ENCODE measurements at regions not wholly inside any gene's neighbourhood (a gene's known extent, or its start where the extent isn't known, plus 50 kb on each side); places are given as distances from the start of the nearest gene placed in this dataset.
A peak's percentile ranks its signal among the peaks of the same experiment; 100 is the strongest.

DNA sequence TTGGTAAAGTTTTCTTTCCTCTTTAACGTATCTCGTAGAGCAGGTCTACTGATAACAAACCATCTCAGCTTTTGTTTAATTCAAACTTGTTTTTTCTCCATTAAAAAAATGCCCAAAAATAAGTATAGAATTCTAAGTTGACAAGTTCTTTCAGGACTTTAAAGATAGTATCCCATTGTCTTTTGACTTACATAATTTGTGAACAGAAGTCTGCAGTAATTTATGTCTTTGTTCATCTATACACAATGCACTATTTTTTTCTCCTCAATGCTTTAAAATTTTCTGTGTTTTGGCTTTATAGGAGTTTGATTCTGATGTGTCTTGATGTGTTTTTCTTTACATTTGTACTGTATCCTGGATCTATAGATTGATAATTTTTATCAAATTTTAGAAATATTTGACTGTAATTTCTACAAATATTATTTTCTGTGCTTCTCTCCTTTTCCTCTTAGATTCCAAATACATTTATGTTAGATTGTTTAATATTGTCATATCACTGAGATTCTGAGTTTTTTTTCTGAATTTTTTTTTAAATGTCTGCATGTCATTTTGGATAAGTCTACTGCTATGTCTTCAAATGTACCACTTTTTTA, 143.3 kb downstream of the FTCDNL1 start:
- DNase-seq (ENCODE audit: low read depth in 3 of 3) = no peak

DNA sequence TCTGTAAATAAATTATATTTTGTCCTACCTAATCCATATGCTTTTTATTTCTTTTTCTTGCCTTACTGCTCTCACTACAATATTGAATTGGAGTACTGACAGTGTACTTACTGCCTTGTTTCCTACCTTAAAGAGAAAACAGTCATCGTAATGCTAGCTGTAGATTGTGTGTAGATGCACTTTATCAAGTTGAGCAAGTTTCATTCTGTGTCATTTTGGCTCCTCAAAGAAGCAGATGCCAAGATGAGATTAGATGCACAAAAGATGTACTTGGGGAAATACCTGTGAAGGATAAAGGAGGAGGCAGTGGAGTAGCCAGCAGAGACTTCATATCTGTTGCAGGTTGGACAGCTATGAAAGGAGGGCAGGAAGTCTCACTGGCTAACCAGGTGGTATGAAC, 145.5 kb downstream of the FTCDNL1 start:
- no peak for DNase-seq (ENCODE audit: low read depth in 3 of 3)

DNA sequence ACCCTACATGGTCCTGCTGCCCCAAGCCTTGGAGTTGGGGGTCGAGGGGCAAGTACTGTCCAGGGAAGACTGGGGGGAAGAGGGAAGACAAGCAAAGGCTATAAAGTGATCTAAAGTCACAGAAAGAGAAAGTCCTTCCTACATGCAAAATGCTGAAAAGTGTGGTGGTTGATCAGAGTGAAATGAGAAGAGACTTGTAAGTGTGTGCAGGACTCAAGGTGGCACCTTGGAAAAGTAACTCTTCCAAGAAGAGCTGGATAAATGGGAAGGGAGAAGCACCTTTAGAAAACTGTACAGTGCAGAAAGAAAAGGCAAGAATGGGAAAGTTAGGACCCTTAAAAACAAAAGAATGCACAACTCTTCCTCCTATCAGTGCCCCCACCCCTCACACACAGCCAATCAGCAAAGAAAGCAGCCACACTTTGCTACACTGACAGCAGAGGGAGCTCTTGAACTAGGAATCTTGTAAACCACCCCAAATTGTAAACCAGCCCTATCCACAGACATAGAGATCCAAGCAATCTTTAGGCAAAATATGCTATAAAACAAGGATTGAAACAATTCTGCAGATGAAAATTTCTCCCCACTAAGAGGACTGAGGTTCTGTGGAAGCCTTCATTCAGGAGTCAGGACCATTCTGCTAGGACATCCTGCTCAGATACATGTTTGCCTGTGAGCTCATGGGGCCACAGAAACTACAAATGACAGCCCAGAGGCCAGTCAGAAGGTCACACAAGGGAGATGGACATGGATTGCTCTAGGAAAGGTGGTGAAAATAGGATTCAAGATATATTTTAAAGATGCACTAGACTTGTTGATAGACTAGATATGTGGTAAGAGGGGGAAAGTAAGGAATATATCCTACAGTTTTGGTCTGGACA, 146.4 kb downstream of the FTCDNL1 start:
- peak in 1 of 3 donors; percentile 4 for DNase-seq (ENCODE audit: low read depth in 3 of 3)

DNA sequence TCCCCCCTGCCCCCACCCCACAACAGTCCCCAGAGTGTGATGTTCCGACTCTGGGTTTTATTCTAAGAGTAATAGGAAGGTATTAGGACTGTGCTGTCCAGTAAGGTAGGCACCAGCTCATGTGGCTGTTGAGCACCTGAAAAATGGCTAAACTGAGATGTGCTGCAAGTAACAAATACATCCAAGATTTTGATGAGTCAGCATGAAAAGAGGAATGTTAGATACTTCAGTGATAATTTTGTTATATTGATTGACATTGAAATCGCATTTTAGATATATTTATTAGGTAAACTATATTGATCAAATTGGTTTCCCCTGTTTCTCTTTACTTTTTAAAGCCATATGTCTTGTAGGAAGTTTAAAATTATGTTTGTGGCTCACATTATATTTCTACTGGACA, 147.8 kb downstream of the FTCDNL1 start:
- DNase-seq (ENCODE audit: low read depth in 3 of 3) = no peak

DNA sequence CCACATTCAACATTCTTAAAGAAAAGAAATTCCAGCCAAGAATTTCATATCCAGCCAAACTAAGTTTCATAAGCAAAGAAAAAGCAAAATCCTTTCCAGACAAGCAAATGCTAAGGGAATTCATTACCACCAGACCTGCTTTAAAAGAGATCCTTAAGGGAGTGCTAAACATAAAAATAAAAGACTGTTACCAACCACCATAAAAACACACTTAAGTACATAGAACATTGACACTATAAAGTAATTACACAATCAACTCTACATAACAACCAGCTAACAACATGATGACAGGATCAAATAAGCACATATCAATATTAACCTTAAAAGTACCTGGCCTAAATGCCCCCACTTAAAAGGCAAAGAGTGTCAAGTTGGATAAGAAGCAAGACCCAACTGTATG, 153.5 kb downstream of the FTCDNL1 start:
- no peak for DNase-seq (ENCODE audit: low read depth in 3 of 3)

DNA sequence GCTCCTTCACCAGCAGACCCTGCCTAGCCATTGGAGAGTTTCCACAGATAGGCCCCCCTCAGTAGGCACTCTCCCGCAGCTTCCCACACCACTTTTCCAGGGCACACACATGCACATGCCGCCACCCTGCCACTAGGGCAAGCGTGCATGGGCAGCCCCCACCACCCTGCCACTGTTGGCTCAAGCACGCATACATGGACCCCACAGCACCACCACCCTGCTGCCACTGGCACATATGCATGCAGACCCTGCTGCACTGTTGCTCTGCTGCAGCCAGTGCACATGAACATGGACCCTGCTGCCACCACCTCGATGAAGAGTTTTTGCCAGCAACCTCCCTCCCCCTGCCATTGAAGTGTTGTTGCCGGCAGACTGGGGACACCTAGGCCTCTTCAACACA, 154.9 kb downstream of the FTCDNL1 start:
- DNase-seq (ENCODE audit: low read depth in 3 of 3) = no peak

DNA sequence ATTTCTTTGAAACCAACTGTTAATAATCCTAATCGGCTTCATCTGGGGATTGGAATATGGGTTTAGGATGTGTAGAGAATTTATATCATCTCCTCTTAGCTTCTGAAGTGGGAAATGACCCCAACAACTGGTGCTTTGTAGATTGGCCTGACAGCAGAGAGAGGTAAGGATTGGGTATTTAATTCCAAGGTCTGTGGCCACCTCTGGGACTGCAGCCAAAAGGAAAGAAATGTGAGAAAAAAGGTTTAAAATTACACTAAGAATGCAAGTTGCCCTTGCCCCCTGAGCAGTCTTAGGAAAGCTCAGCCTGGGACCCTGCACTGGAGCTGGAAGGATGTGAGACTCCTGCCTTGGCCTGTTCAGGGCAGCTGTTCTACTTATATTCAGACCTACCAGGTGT, 157.1 kb downstream of the FTCDNL1 start:
- DNase-seq (ENCODE audit: low read depth in 3 of 3) = no peak

DNA sequence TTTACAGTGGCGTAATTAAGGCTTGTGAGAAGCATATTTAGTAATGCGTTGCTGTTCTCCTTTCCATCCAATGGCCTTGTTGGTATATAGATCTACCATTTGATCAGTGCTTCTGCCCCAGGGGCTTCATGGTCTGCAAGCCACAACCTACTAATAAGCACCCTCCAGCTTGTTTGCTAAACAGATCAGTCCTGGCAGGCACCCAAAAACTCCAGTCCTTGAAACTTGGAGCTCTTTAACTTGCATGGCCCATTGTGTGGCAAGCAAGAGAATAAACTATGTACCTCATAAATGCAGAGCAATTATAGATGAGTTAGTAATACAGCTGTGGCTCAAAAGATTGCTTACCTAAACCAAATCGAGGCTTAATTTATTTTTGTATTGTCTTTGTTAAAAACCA, 158.5 kb downstream of the FTCDNL1 start:
- DNase-seq (ENCODE audit: low read depth in 3 of 3) = no peak

DNA sequence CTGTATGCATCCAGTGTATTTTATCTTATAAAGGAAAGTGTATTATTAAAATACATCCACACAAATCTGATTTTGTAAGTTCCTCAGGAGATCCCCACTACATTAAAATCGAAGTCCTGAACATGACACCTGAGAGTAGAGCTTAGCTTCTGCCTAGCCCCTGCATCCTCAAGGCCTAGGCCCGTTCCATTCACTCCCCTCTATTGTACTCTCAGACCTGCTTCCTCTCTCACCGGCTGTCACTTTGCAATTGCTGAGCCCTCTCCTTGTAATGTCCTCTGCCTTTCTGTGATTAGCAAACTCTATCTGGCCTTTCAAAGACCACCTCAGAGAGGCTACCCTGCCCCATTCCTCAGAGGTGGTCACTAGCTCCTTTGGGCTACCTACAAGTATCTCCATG, 160.8 kb downstream of the FTCDNL1 start:
- no peak for DNase-seq (ENCODE audit: low read depth in 3 of 3)

DNA sequence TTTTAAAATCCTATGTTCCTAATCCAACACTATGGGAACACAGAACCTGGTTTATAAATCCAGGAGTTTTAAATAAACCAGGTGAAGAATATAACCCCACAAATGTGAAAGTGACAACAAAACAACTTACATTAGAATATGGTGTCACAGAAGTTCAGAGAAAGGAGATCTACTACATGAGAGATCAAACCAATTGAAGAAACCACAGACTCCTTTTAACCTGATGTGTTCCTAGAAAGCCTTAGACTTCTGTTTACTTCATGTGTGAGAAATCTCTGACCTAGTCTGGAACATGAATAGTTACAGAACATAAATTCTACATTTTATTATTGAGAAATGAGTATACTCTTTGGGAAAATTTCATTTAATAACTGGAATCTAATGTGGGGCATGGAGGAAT, 165.3 kb downstream of the FTCDNL1 start:
- DNase-seq (ENCODE audit: low read depth in 3 of 3) = no peak

DNA sequence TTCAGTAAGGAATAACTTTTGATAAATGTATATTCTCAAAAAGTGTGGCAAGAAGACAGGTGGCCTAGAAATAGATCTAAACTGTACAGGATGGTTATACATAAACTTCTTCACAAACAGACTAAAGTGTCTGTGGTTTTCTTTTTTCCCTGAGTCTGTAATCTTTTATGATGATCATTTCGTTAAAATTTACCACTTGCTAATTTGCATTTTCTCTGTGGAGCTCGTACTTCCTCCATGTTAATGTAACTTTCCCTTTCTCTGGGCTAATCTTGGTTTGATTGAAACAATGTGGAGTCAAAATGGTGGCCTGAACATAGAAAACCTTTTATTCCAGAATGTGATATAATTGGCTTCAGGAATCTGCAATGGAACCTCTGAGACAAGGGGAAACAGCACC, 166.2 kb downstream of the FTCDNL1 start:
- DNase-seq (ENCODE audit: low read depth in 3 of 3) = no peak

DNA sequence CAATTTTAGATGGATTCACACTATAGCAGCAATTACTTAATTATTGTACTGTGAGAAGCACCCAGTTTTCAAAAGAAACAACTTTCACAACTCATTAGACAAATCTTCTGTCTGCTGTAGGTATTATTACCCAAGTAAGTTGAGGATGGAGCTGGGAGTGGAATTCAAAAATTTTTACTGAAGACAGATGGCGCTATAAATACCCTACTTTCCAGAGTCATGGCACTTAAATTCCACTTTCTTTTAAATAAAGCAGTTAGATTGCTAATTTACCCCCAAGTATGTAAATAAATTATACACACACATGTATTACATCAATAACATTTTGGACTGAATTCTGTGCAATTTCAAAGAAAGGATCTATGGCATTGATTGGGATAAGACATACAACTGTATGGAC, 166.8 kb downstream of the FTCDNL1 start:
- no peak for DNase-seq (ENCODE audit: low read depth in 3 of 3)

DNA sequence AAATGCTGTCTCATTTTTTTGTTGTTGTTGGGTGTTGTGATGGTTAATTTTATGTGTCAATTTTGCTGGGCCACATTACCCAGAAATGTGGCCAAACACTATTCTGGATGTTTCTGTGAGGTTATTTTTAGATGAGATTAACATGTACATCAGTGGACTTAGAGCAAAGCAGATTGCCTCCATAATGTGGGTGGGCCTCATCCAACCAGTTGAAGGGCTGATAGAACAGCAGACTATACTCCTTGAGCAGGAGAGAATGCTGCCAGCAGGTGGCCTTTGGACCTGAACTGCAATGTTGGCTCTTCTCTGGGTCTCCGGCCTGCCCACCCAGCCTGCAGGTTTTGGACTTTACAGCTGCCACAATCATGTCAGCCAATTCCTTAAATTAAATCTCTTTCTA, 169.0 kb downstream of the FTCDNL1 start:
- DNase-seq (ENCODE audit: low read depth in 3 of 3) = no peak

DNA sequence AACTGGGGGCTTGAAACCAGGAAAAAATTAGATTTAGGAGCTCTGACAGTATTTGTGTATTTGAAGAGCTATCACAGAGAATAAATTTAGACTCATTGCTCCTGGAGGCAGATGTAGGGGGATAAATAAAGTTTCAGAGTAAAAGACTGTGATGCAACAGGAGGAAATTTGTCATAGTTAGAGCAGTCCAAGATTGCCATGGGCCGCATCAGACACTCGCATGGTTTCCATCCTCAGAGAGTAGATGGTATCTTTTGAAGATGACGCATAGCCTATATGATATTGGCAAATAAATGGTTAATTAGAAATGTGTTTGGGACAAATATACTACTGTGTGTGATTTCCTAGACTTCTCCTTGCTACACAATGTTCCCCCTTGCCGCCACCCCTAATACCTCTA, 170.5 kb downstream of the FTCDNL1 start:
- no peak for DNase-seq (ENCODE audit: low read depth in 3 of 3)

DNA sequence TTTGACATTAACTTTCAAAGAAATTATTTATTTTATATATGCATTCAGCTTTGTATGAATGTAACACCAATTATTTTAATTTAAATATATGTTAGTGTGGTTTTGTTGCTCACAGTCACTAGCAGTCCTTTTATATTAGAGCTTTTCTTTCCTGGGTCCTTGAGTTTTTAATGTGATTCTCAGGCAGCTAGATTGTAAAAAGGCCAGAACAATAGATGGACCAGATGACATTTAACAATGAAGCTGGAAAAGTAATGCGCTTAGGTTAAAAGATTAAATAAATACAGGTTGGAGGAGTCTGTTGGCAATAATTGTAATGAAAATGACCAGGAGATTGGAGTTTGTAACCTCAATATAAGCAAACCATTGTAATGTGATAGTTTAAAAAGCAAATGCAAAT, 171.1 kb downstream of the FTCDNL1 start:
- DNase-seq (ENCODE audit: low read depth in 3 of 3) = no peak

DNA sequence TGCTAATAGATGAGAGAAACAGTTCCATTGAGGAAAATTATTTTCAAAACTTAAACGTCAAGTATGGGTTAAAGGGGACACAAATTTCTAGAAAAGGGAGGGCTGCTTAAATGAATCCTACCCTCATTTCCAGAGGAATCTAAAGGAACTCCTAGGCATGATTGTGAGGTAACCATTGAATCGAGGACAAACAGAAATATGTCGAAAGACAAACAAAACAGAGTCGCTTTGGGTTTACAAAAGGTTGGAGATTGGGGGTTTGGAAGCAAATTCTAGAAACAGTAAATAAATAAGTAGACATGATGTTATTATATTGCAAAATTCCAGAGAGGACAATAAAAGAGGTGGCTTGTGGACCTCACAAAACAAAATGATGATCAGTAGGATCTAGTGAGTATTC, 173.1 kb downstream of the FTCDNL1 start:
- no peak for DNase-seq (ENCODE audit: low read depth in 3 of 3)

DNA sequence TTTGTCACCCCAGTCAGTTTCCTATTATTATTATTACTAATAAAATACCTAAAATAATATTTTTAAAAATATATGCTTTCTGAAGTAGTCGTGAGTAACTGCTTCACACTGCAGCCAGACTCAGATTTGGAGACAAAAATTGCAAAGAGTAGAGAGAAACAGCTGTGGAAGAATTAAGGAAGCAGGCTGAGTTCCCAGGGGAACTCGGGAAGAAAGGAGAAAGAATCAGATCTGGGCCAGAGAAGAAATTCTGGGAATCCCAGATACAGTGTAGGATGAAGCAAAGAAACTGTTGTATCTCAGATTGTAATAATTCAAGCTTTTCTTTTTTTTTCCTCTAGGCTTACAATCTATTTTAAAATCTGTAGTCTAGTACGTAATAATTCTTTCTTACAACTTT, 182.3 kb downstream of the FTCDNL1 start:
- no peak for DNase-seq (ENCODE audit: low read depth in 3 of 3)

DNA sequence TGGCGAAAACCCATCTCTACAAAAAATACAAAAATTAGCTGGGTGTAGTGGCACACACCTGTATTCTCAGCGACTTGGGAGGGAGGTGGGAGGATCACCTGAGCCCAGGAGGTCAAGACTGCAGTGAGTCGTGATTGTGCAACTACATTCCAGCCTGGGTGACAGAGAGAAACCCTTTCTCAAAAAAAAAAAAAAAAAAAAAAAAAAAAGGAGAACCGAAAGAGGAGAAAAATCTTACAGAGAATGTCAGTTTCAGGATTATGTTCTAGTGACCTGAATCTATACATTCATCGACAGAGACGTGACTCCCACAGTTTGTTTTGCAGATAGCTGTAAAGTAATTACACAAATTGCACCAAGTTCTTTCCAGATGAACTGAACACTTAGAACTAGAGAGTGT, 187.8 kb downstream of the FTCDNL1 start:
- no peak for DNase-seq (ENCODE audit: low read depth in 3 of 3)

DNA sequence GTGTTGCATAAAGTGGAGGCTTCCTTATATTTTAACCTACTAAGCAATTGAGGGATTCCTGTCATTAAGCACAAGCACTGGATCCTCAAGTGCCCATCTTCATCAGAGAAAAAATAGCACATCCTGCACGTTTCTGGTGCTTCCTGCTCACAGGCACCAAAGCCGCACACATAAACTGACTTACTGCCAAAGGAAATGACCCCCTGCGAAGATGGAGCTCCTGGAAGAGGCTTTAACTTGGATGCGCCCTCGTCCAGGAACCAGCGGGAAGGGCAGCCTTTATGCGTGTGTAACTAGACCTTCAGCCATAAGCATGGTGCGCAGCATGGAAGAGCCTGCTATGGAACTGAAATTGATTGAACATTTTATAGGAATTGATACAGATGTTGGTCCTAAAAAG, 188.7 kb downstream of the FTCDNL1 start:
- no peak for DNase-seq (ENCODE audit: low read depth in 3 of 3)

DNA sequence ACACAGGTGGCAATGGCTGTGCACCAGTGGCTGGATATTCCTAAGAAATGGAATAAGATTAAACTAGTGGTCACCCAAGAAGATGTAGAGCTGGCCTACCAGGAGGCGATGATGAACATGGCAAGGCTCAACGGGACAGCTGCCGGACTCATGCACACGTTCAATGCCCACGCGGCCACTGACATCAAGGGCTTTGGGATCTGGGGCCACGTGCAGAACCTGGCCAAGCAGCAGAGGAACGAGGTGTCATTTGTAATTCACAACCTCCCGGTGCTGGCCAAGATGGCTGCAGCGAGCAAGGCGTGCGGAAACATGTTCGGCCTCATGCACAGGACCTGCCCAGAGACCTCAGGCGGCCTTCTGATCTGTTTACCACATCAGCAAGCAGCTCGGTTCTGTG, 190.8 kb downstream of the FTCDNL1 start:
- no peak for DNase-seq (ENCODE audit: low read depth in 3 of 3)

DNA sequence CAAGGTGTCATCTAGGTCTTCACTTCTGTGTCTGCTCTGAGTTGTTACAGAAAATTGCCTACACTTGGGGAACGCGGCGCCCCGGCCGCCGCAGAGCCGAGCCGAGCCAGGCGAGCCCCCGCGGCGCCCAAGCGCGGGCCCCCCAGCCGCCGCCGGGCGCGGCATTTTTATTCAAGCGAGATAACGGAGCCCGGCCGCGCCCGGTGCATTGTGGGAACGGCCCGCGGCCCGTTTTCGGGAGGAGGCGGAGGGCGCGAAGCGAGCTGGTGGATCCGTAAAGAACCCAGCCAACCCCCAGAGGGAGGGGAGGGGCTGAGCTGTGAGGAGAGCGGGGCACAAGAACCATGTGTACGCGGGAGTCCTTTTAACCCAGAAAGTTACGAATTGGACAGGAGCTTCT, 191.8 kb downstream of the FTCDNL1 start:
- DNase-seq (ENCODE audit: low read depth in 3 of 3) = peak in 1 of 3 donors; percentile 3

DNA sequence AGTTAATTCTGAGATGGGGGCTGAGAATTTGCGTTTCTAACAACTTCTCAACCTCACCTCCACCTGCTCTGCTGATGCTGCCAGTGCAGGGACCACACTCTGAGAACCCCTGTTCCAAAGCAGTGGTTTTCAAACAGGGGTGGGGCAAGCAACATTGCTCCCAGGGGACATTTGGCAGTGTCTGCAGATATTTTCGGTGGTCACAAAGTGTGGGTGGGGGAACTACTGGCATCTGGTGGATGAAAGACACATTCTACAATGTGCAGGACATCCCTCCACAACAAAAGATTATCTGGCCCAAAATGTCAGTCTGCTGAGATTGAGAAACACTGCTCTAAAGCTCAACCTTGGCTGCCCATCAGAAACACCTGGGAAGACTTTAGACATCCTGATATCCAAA, 188.7 kb upstream of the SATB2 start:
- DNase-seq (ENCODE audit: low read depth in 3 of 3) = no peak

DNA sequence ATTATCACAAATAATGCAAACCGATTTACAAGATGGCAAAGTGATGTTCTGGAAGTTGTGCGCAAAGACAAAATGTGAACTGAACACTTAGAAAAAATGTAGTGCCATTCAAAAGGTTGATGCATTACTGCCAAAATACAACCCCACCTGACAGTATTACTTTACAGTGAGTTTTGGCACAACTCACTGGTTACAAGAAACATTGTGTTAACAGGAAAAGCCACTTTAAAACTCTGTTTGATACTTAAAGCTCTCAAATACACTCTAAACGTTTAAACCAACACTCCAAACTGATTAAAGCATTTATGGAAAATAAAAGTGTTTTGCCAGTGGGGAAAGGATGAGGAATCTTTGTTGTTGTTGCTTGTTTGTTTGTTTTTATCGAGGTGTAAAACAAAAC, 173.4 kb upstream of the SATB2 start:
- DNase-seq (ENCODE audit: low read depth in 3 of 3) = no peak

DNA sequence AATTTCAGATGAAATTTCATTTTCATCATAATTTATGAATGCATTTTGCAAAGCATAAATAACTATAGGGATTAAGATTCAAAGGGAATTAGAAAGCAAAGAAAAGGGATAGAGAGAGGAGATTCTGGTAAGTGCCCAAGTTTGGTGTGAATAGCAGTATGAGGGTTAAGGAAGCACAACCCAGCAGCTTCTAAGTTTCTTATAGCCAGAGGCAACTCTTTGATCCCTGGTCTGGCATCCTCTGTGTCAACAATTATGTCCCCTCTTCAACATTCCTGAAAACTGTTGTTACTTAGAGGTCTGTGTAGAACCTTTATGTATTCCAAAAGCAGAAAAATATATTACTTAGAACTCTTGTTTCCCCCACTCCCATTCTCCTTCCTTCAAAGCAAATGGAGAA, 171.6 kb upstream of the SATB2 start:
- DNase-seq (ENCODE audit: low read depth in 3 of 3) = no peak

All from stimulated activated CD4-positive, alpha-beta T cell treated with anti-CD3 and anti-CD28 coated beads, TNF-alpha, amount 100 ng/mL, for 48 hours (primary cell).